H1 (cell line): ENCODE measurements at regions not wholly inside any gene's neighbourhood (a gene's known extent, or its start where the extent isn't known, plus 50 kb on each side); places are given as distances from the start of the nearest gene placed in this dataset.

Source experiments
- CTCF ChIA-PET: fragments of 300-600 bp; sonication (Branson Sonifier 250); formaldehyde crosslinking; loops from one replicate; lab custom pipeline; 2021; ENCODE audit not compliant: partially characterized antibody; lab: Charles Lee
- POLR2A ChIA-PET: fragments of 300-600 bp; sonication (Branson Sonifier 250); formaldehyde crosslinking; loops from one replicate; lab custom pipeline; 2021; ENCODE audit warnings: inconsistent platforms; ENCODE audit not compliant: partially characterized antibody; lab: Charles Lee
- DNase-seq, 2 experiments: peaks; one replicate each; pipeline versions ENCODE4 v3.0.0 to v3.0.0-alpha.2; 2010 to 2022; ENCODE audit warnings: low spot score in 2 of 2, low read depth in 1 of 2, mixed read lengths in 1 of 2
- FAIRE-seq: peaks from 2 replicates; lab custom pipeline; 2011; peaks lifted over from hg19 to GRCh38; lab: Jason Lieb, UNC
- H2AFZ ChIP-seq: 2 replicates; pipeline ENCODE4 v1.8.1; 2012; ENCODE audit warnings: low read length, inconsistent platforms
- H2AK5ac ChIP-seq: 2 replicates; pipeline ENCODE4 v1.6.1; 2013; ENCODE audit warnings: low read depth, low read length
- H2BK120ac ChIP-seq: replicated peaks from 2 replicates; pipeline ENCODE3; 2013; ENCODE audit warnings: low read depth, low read length, inconsistent platforms
- H2BK12ac ChIP-seq: 2 replicates; pipeline ENCODE4 v1.6.1; 2013; ENCODE audit warnings: low read depth, low read length
- H2BK15ac ChIP-seq: 2 replicates; pipeline ENCODE4 v1.6.1; 2013; ENCODE audit warnings: low read length
- H2BK20ac ChIP-seq: 2 replicates; pipeline ENCODE4 v1.6.1; 2013; ENCODE audit warnings: low read length
- H2BK5ac ChIP-seq: 2 replicates; pipeline ENCODE4 v1.6.1; 2013; ENCODE audit warnings: low read depth, low read length
- H3K14ac ChIP-seq: 2 replicates; pipeline ENCODE4 v1.6.1; 2013; ENCODE audit warnings: inconsistent platforms; ENCODE audit not compliant: insufficient read length
- H3K18ac ChIP-seq: 2 replicates; pipeline ENCODE4 v1.6.1; 2013; ENCODE audit warnings: low read length; ENCODE audit errors: extremely low read depth
- H3K23ac ChIP-seq: 2 replicates; pipeline ENCODE4 v1.6.1; 2013; ENCODE audit warnings: inconsistent platforms; ENCODE audit not compliant: insufficient read length
- H3K23me2 ChIP-seq: 2 replicates; pipeline ENCODE4 v1.6.1; 2013; ENCODE audit warnings: low read depth, low read length
- H3K27ac ChIP-seq: 2 replicates; pipeline ENCODE4 v1.6.1; 2011; ENCODE audit warnings: low read depth, low read length, inconsistent platforms
- H3K27me3 ChIP-seq, 4 experiments: replicated peaks in 1 of 4; 1 replicate in 1 of 4; 2 replicates in 3 of 4; pipeline versions ENCODE4 v1.6.1 to v1.8.1; 2011 to 2013; ENCODE audit warnings: low read length in 3 of 4, mild to moderate bottlenecking in 3 of 4, inconsistent platforms in 2 of 4, mixed read lengths in 2 of 4, moderate library complexity in 1 of 4; ENCODE audit not compliant: control insufficient read depth in 3 of 4, insufficient read depth in 3 of 4; ENCODE audit errors: extremely low read depth in 1 of 4
- H3K36me3 ChIP-seq, 4 experiments: 2 replicates each; pipeline versions ENCODE4 v1.6.1 to v1.8.1; 2011 to 2013; ENCODE audit warnings: mild to moderate bottlenecking in 4 of 4, low read length in 3 of 4, moderate library complexity in 2 of 4, control low read depth in 1 of 4, inconsistent platforms in 1 of 4; ENCODE audit not compliant: insufficient read depth in 4 of 4, control insufficient read depth in 2 of 4
- H3K4ac ChIP-seq: replicated peaks from 2 replicates; pipeline ENCODE3; 2013; ENCODE audit warnings: low read length, low read depth, mixed read lengths, inconsistent platforms; ENCODE audit not compliant: insufficient read length
- H3K4me1 ChIP-seq, 4 experiments: replicated peaks in 1 of 4; 1 replicate in 1 of 4; 2 replicates in 3 of 4; pipeline versions ENCODE4 v1.6.1 to v1.8.1; 2011 to 2013; ENCODE audit warnings: low read length in 3 of 4, inconsistent platforms in 2 of 4, mixed read lengths in 1 of 4; ENCODE audit not compliant: insufficient read depth in 4 of 4, control insufficient read depth in 3 of 4
- H3K4me2 ChIP-seq, 2 experiments: 2 replicates each; pipeline versions ENCODE4 v1.6.1 to v1.8.1; 2011 to 2013; ENCODE audit warnings: low read depth in 2 of 2, low read length in 2 of 2, control low read depth in 1 of 2, inconsistent platforms in 1 of 2, mild to moderate bottlenecking in 1 of 2; ENCODE audit not compliant: insufficient read depth in 1 of 2
- H3K4me3 ChIP-seq, 4 experiments: fragments of 200-600, 300-600 bp in 1 of 4; sonication (generic), shearing (Covaris generic), sonication (Bioruptor Twin) in 1 of 4; 2 replicates each; pipeline versions ENCODE4 v1.5.1 to v1.8.1; 2011 to 2016; ENCODE audit warnings: low read length in 4 of 4, low read depth in 3 of 4, control low read depth in 2 of 4, inconsistent platforms in 2 of 4, mild to moderate bottlenecking in 2 of 4, mixed read lengths in 1 of 4, moderate library complexity in 1 of 4; ENCODE audit not compliant: insufficient read depth in 2 of 4; ENCODE audit errors: extremely low read depth in 1 of 4
- H3K56ac ChIP-seq: replicated peaks from 2 replicates; pipeline ENCODE3; 2013; ENCODE audit warnings: low read depth, mild to moderate bottlenecking, mixed read lengths, low read length, inconsistent platforms; ENCODE audit not compliant: insufficient read length
- H3K79me1 ChIP-seq: 2 replicates; pipeline ENCODE4 v1.6.1; 2013; ENCODE audit warnings: low read depth, low read length, control low read depth
- H3K79me2 ChIP-seq, 2 experiments: 2 replicates each; pipeline versions ENCODE4 v1.6.1 to v1.8.1; 2012 to 2013; ENCODE audit warnings: low read length in 2 of 2, mild to moderate bottlenecking in 2 of 2, inconsistent platforms in 1 of 2; ENCODE audit not compliant: insufficient read depth in 2 of 2, control insufficient read depth in 1 of 2
- H3K9ac ChIP-seq, 4 experiments: replicated peaks in 1 of 4; 1 replicate in 1 of 4; 2 replicates in 3 of 4; pipeline versions ENCODE4 v1.6.1 to v1.8.1; 2011 to 2013; ENCODE audit warnings: low read depth in 3 of 4, low read length in 3 of 4, control low read depth in 2 of 4, mild to moderate bottlenecking in 2 of 4, moderate library complexity in 2 of 4, inconsistent platforms in 1 of 4; ENCODE audit errors: extremely low read depth in 1 of 4
- H3K9me3 ChIP-seq, 2 experiments: 2 replicates each; pipeline versions ENCODE4 v1.6.1 to v1.8.1; 2012 to 2013; ENCODE audit warnings: mild to moderate bottlenecking in 2 of 2, moderate library complexity in 2 of 2, control low read depth in 1 of 2, inconsistent platforms in 1 of 2, low read depth in 1 of 2, low read length in 1 of 2, mixed read lengths in 1 of 2; ENCODE audit not compliant: insufficient read depth in 2 of 2
- H4K20me1 ChIP-seq, 2 experiments: replicated peaks in 1 of 2; 2 replicates each; pipeline versions ENCODE3 to v1.8.1; 2011 to 2013; ENCODE audit warnings: inconsistent platforms in 2 of 2, low read length in 2 of 2, mild to moderate bottlenecking in 1 of 2; ENCODE audit not compliant: insufficient read depth in 2 of 2, control insufficient read depth in 1 of 2
- H4K5ac ChIP-seq: 2 replicates; pipeline ENCODE4 v1.6.1; 2013; ENCODE audit warnings: low read length, low read depth, mixed read lengths, inconsistent platforms; ENCODE audit not compliant: insufficient read length
- H4K8ac ChIP-seq: 2 replicates; pipeline ENCODE4 v1.8.0; 2013; ENCODE audit warnings: mild to moderate bottlenecking, moderate library complexity, low read length, inconsistent platforms; ENCODE audit not compliant: insufficient read depth; ENCODE audit errors: extremely low read depth
- H4K91ac ChIP-seq: replicated peaks from 2 replicates; pipeline ENCODE3; 2013; ENCODE audit warnings: low read length, mixed read lengths, inconsistent platforms; ENCODE audit not compliant: insufficient read length
- CBX5 ChIP-seq: fragments of 300-800, 300-1000 bp; sonication (generic); IDR thresholded peaks from 2 replicates; pipeline ENCODE4 v1.7.1; 2016; ENCODE audit warnings: antibody characterized with exemption, low read length, low read depth
- HDAC2 ChIP-seq, 2 experiments: fragments of 300-600 bp in 1 of 2; sonication (generic) in 1 of 2; IDR thresholded peaks; 2 replicates each; pipeline ENCODE4 v1.6.1; 2011 to 2012; ENCODE audit warnings: low read depth in 2 of 2, low read length in 2 of 2, mild to moderate bottlenecking in 2 of 2, moderate library complexity in 2 of 2, borderline replicate concordance in 1 of 2, inconsistent platforms in 1 of 2
- POLR2AphosphoS5 ChIP-seq: IDR thresholded peaks from 2 replicates; pipeline ENCODE4 v1.6.1; 2011; ENCODE audit warnings: low read depth, low read length
- SRF ChIP-seq: IDR thresholded peaks from 2 replicates; pipeline ENCODE4 v1.6.1; 2011; ENCODE audit warnings: mild to moderate bottlenecking, low read depth, low read length, moderate library complexity
- WGBS, 2 experiments: shearing (Covaris generic) in 1 of 2; methylation state at CpG; one replicate each; pipeline versions ENCODE4 v1.1.6 to v1.1.7; 2013 to 2015; ENCODE audit warnings: low lambda C conversion rate in 2 of 2, mixed read lengths in 2 of 2, inconsistent platforms in 1 of 2, low coverage in 1 of 2, missing lambda C conversion rate in 1 of 2; ENCODE audit not compliant: insufficient replicate concordance in 2 of 2, insufficient coverage in 1 of 2, insufficient read length in 1 of 2; ENCODE audit errors: extremely low coverage in 1 of 2, missing lambda C conversion rate in 1 of 2; 5-methylcytosine and 5-hydroxymethylcytosine counted together

GRCh38 chr3:159899166-159899565, 89.5 kb upstream of the IL12A start:
- Histone ChIP-seq H3K14ac (no peak overlapping the region), H3K27ac (no peak overlapping the region), H2AK5ac (no peak overlapping the region), H3K4me3 (no peak overlapping the region), H3K23me2 (no peaks in the 10 kb centered on the region; the same call in 1 of the 2 replicates), H2BK120ac (no peak overlapping the region), H3K9me3 (no peaks in the 10 kb centered on the region), H3K4me1 (no peaks in the 10 kb centered on the region; a peak in 1 of 7 replicates), H2BK20ac (no peak overlapping the region), H2BK15ac (no peak overlapping the region), H3K56ac (no peak overlapping the region), H4K91ac (no peak overlapping the region), H3K23ac (no peak overlapping the region), H3K79me2 (no peaks in the 10 kb centered on the region), H3K4ac (no peak overlapping the region), H2AFZ (no peak overlapping the region), H4K8ac (no peak overlapping the region), H4K5ac (no peak overlapping the region), H3K36me3 (peaks cover 0 to 2% (median 0%) of the 10 kb centered on the region in 4 experiments; a peak in 2 of 8 replicates), H3K18ac (no peak overlapping the region), H3K79me1 (no peaks in the 10 kb centered on the region), H4K20me1 (peaks cover 0 to 2% of the 10 kb centered on the region in 2 experiments), H2BK12ac (no peak overlapping the region), H2BK5ac (no peak overlapping the region), H3K4me2 (no peak overlapping the region), H3K9ac (no peak overlapping the region), H3K27me3 (no peaks in the 10 kb centered on the region)
- 87% methylated on average over 1 of the region's 1 CpG; no CpG with 5 or more reads in 1 of the 2 experiments for WGBS, 2 experiments
- CTCF ChIA-PET = interaction anchor here (0.6 to 4.2 kb wide), 10 partner anchors 12 to 647 kb away, joined by 3 to 29 read pairs (median 4); partner anchors contain the start of gene IL12A
- DNase-seq (no peak), FAIRE-seq (no peak)
- POLR2A ChIA-PET = no interaction called here
- TF ChIP-seq SRF = no peak
- TF ChIP-seq CBX5 = no peak
- TF ChIP-seq POLR2AphosphoS5 = no peak
- TF ChIP-seq HDAC2 (IDR thresholded peaks at IDR 0.05; ENCODE audit: borderline replicate concordance in 1 of 2, low read depth in 2 of 2, low read length in 2 of 2) = no peak
